ENCODE measurements at regions not wholly inside any gene's neighbourhood (a gene's known extent, or its start where the extent isn't known, plus 50 kb on each side); places are given as distances from the start of the nearest gene placed in this dataset.

DNA sequence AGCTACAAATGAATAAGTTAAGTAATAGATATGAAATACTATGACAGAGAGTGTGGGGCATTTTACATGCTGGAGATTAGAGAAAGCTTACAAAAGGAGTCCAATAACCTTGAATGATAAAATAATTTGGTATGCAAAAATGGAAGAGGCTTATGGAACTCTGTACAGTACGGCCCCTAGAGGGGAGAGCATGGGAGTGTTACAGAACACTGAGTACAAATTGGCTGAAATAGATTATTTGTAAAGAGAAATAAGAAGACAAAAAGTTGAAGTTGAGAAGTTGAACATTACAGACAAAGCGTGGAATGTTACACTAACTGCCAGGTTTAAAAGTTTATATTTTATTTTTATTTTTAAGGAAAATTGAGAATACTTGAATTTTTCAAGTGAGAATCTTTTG is 192.1 kb upstream of the DOK6 start:
- TF ChIP-seq CTCF (IDR thresholded peaks at IDR 0.05; ENCODE audit: borderline replicate concordance, extremely low read depth, low read length, poor library complexity, severe bottlenecking): no peak
- no peak for TF ChIP-seq EZH2 (IDR thresholded peaks at IDR 0.05; ENCODE audit: borderline replicate concordance, low read depth, low read length, severe bottlenecking)
